GM13976 (cell line): ENCODE measurements at regions not wholly inside any gene's neighbourhood (a gene's known extent, or its start where the extent isn't known, plus 50 kb on each side); places are given as distances from the start of the nearest gene placed in this dataset.

Source experiments
- DNase-seq: peaks from one replicate; pipeline ENCODE4 v3.0.0; 2012; ENCODE audit warnings: low spot score
- CTCF ChIP-seq: IDR thresholded peaks from 2 replicates; pipeline ENCODE4 v1.5.1; 2012; ENCODE audit warnings: borderline replicate concordance, mild to moderate bottlenecking; ENCODE audit not compliant: insufficient read depth; ENCODE audit errors: extremely low read depth, missing control alignments, control extremely low read depth
- in situ Hi-C: fragments of 300-500 bp; cut with MboI; formaldehyde crosslinking; loops from one replicate; pipeline ENCODE4 v1.12.0; 2022; ENCODE audit warnings: low sequenced_read_pairs, mixed read lengths, inconsistent platforms; ENCODE audit not compliant: unreplicated experiment

GRCh38 chr1:164131949-164132348 lies 427.0 kb upstream of the PBX1 start:
- no peak for TF ChIP-seq CTCF
- in situ Hi-C loops: no loop called here
- no peak for DNase-seq

DNA sequence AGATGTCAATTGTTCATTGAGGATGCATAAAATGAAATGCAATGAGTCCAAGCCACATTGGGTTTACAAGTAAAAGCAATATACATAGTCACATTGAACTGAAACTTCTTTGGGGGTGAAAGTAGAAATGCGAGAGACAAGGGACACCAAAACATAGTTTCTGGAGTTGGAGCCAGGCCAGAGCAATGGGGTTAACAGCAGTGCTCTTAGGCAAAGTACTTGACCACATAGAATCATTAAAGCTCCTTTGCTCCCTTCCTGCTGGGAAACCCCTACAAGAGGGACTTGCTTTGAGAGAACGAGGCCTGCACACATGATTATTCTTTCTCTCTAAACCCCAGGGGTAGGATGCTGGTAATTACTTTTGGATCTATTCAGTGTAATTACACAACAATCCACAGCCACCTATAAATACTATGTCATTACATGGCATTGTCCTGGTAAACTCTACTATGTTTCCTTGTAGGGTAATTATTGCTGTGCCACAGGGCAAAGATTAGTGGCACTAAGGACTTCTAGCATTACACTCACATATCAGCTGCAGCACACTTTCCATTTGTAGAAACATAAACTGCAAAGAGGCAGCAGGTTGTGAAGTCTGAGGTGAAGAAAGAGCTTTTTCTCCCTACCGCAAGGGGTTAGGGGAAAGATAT lies 421.6 kb upstream of the PBX1 start:
- in situ Hi-C loops: no loop called here
- DNase-seq: no peak

DNA sequence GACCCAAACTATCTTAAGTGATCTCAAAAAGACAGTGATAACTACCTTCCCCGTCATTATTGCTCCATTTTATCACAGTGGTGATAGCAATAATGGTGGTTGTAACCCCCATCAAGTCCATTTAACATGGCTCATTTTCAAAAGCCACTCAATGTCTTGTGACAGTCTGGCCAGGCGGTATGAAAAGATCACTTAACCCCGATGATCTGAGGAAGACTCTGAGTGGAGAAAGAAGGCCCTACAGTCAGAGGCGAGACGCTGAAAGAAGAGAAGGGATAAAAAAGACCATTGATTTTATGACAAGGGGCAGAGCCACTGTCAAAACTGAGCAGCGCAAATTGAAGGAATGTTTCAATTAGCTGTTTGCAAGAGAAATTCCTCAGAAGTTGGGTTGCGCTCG lies 417.2 kb upstream of the PBX1 start:
- no peak for DNase-seq
- TF ChIP-seq CTCF: no peak
- in situ Hi-C loops: no loop called here

More for the DNA sequence above, 421.6 kb upstream of the PBX1 start:
- no peak for TF ChIP-seq CTCF

DNA sequence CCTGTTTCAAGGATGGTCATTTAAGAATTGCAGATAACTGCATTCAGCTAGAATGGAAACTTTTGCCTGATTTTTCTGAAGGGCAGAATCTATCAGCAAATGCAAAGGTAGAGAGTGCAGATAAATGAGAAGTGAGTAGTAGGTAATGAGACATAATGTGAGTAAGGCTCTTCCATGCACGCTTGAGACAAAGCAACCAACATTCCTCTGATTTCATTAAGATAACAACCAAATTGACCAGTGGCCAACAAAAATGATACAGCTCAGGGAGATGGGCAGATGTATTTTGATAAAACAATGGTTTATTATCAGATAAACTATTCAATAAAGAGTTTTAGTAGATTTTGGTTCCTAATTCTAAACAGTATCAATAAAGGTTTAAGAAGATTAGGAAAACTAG lies 404.4 kb upstream of the PBX1 start:
- no peak for TF ChIP-seq CTCF
- in situ Hi-C loops: no loop called here
- no peak for DNase-seq

DNA sequence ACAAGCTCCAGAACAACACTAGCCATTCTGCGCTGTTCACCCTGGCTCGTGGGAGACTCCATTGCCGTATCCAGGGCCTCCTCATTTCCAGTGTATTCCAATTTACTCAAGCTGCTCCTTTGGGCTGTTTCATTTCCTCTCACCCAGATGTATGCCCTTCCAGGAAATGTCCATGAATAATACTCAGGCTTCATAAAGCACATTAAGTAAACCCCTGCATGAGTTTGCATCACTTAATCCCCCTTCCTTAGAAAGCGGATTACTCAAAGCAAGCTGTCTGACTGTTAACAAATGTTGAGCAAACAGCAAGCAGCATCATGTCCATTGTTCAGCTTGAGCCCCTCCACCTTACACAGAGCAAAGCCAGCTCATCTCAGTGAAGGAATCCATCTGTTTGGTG lies 403.6 kb upstream of the PBX1 start:
- DNase-seq: no peak
- no peak for TF ChIP-seq CTCF
- in situ Hi-C loops: no loop called here

GRCh38 chr1:164163289-164163849 lies 395.6 kb upstream of the PBX1 start:
- no peak for DNase-seq
- no peak for TF ChIP-seq CTCF
- in situ Hi-C loops: no loop called here
